ENCODE measurements at regions not wholly inside any gene's neighbourhood (a gene's known extent, or its start where the extent isn't known, plus 50 kb on each side); places are given as distances from the start of the nearest gene placed in this dataset.

GRCh38 chr15:92322566-92323355, 70.9 kb upstream of the ST8SIA2 start:
- no peak overlapping the region for H3K56ac ChIP-seq (ENCODE audit: extremely low read depth, insufficient read depth, low read length)
- no peaks in the 10 kb centered on the region for H3K9me1 ChIP-seq (ENCODE audit: insufficient read depth, low read length)
- no peak overlapping the region for H2BK120ac ChIP-seq (ENCODE audit: low read depth, low read length)
- intact Hi-C loops (cut with micrococcal nuclease) (no loop called here), in situ Hi-C loops (cut with MboI; ENCODE audit: low sequenced_read_pairs) (no loop called here), dilution Hi-C loops (cut with HindIII; ENCODE audit: low sequenced_read_pairs, unreplicated experiment) (no loop called here)
- no peak overlapping the region for H2AK9ac ChIP-seq (replicated peaks; ENCODE audit: low read depth, low read length, poor library complexity)
- ChIA-PET POLR2A (ENCODE audit: unreplicated experiment) (no interaction called here), CTCF (no interaction called here)
- BruUV-seq (replicated peaks) = no TSS peak
- no peaks in the 10 kb centered on the region for H3K4me1 ChIP-seq (ENCODE audit: control insufficient read depth, insufficient read depth, low read length)
- no peaks in the 10 kb centered on the region; the same call in 1 of the 2 replicates for H3K9me3 ChIP-seq (ENCODE audit: control insufficient read depth, insufficient read depth, low read length)
- no peak overlapping the region for H2BK15ac ChIP-seq (ENCODE audit: low read depth, low read length)
- no peak for TF ChIP-seq CHD1 (IDR thresholded peaks at IDR 0.05; ENCODE audit: low read depth, low read length)
- no peak for TF ChIP-seq MAFK (IDR thresholded peaks at IDR 0.05; ENCODE audit: low read depth, low read length)
- TF ChIP-seq SMC3 (IDR thresholded peaks at IDR 0.05; ENCODE audit: low read depth, low read length) = no peak
- no peak for TF ChIP-seq CTCF (conservative IDR thresholded peaks at IDR 0.05; ENCODE audit: low read depth, low read length)
- TF ChIP-seq FOS (IDR thresholded peaks at IDR 0.05; ENCODE audit: low read depth, low read length) = no peak
- no peak for TF ChIP-seq ELK1 (IDR thresholded peaks at IDR 0.05; ENCODE audit: borderline replicate concordance, low read depth, low read length)
- TF ChIP-seq MAZ (IDR thresholded peaks at IDR 0.05; ENCODE audit: borderline replicate concordance, low read depth, low read length) = no peak
- TF ChIP-seq RCOR1 (IDR thresholded peaks at IDR 0.05; ENCODE audit: insufficient replicate concordance, low read length) = no peak
- TF ChIP-seq RFX5 (IDR thresholded peaks at IDR 0.05; ENCODE audit: low read depth, low read length) = no peak
- TF ChIP-seq CEBPB (IDR thresholded peaks at IDR 0.05; ENCODE audit: low read depth, low read length) = no peak
- no peak for TF ChIP-seq POLR2A (IDR thresholded peaks at IDR 0.05; ENCODE audit: low read depth, low read length)
- no peak for TF ChIP-seq USF2 (IDR thresholded peaks at IDR 0.05; ENCODE audit: low read depth, low read length)
- TF ChIP-seq BHLHE40 (IDR thresholded peaks at IDR 0.05; ENCODE audit: low read depth, low read length) = no peak
- 58% methylated on average over 3 of the region's 13 CpGs; no CpG with 5 or more reads in 1 of the 2 experiments for WGBS, 2 experiments (ENCODE audit: extremely low coverage in 2 of 2, insufficient read length in 1 of 2)
- H4K8ac ChIP-seq (ENCODE audit: low read depth in 2 of 2, low read length in 2 of 2) = no peak overlapping the region
- no peaks in the 10 kb centered on the region for H3K36me3 ChIP-seq (ENCODE audit: control insufficient read depth, insufficient read depth, low read length)
- no peak overlapping the region for H2AFZ ChIP-seq (replicated peaks; ENCODE audit: low read length, poor library complexity)
- no peak overlapping the region for H3K27ac ChIP-seq (ENCODE audit: insufficient read depth, low read length)
- H2BK20ac ChIP-seq (ENCODE audit: low read depth, low read length) = no peak overlapping the region
- no peak overlapping the region for H4K5ac ChIP-seq (ENCODE audit: low read depth, low read length)
- no peak overlapping the region for H3K18ac ChIP-seq (ENCODE audit: low read depth, low read length)
- no peak overlapping the region for H2AK5ac ChIP-seq (ENCODE audit: low read depth, low read length)
- H3K4me2 ChIP-seq (ENCODE audit: low read depth, low read length) = no peak overlapping the region
- ATAC-seq (ENCODE audit: low read depth) = no peak
- no peaks in the 10 kb centered on the region for H3K79me1 ChIP-seq (ENCODE audit: low read depth in 1 of 2, low read length in 2 of 2)
- no peak overlapping the region for H3K4me3 ChIP-seq (ENCODE audit: insufficient read depth, low read depth, low read length)
- H3K14ac ChIP-seq (replicated peaks; ENCODE audit: low read depth, low read length) = no peak overlapping the region
- no peak overlapping the region for H4K91ac ChIP-seq (ENCODE audit: insufficient read depth, low read depth, low read length)
- no peak overlapping the region for H3K4ac ChIP-seq (ENCODE audit: low read depth, low read length)
- no peaks in the 10 kb centered on the region for H3K27me3 ChIP-seq (ENCODE audit: control insufficient read depth, insufficient read depth, low read length)
- H4K20me1 ChIP-seq (ENCODE audit: insufficient read depth, low read length) = no peaks in the 10 kb centered on the region
- no peak overlapping the region for H3K9ac ChIP-seq (ENCODE audit: low read depth, low read length)
- H2BK5ac ChIP-seq (ENCODE audit: low read depth, low read length, poor library complexity, severe bottlenecking) = no peak overlapping the region
- H3K23ac ChIP-seq (ENCODE audit: low read depth, low read length) = no peak overlapping the region
- DNase-seq = no peak

All from IMR-90 (cell line).